ENCODE measurements at regions not wholly inside any gene's neighbourhood (a gene's known extent, or its start where the extent isn't known, plus 50 kb on each side); places are given as distances from the start of the nearest gene placed in this dataset.

DNA sequence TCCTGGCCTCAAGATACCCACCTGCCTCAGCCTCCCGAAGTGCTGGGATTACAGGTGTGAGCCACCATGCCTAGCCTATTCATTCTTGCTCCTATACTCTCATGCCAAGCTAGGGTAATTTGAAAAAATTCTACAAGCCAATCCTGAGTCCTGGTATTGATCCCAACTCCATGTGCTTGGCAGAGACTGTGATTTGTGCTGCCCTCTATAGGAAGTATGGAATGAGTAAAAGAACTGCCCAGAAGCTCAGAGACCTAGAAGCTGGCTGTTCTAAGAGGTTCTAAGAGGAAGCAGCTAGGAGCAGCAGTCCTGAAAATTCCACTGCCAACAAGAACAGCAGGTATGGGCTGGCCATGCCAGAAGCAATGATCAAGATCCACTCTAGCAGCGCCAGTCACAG lies 402.5 kb downstream of the PCNX1 start:
- TF ChIP-seq POLR2AphosphoS5 (IDR thresholded peaks at IDR 0.05) (no peak), CTCF (IDR thresholded peaks at IDR 0.05) (no peak), POLR2A (IDR thresholded peaks at IDR 0.05) (no peak)

All from stomach (tissue), 4 donors.